Liver (tissue), 8 donors: ENCODE measurements at regions not wholly inside any gene's neighbourhood (a gene's known extent, or its start where the extent isn't known, plus 50 kb on each side); places are given as distances from the start of the nearest gene placed in this dataset.

ENCODE experiments used
- DNase-seq: peaks from one replicate; pipeline ENCODE4 v3.0.0-alpha.2; 2017; ENCODE audit warnings: low spot score
- H3K27ac ChIP-seq, 2 donors: one replicate each; pipeline ENCODE4 v1.7.0; 2013; ENCODE audit warnings: inconsistent platforms in 2 of 2, low read length in 2 of 2, control low read depth in 1 of 2, low read depth in 1 of 2, mild to moderate bottlenecking in 1 of 2
- H3K27me3 ChIP-seq, 4 donors: one replicate each; pipeline versions ENCODE4 v1.6.1 to v1.7.0; 2013; ENCODE audit warnings: low read length in 3 of 4, inconsistent platforms in 1 of 4, mild to moderate bottlenecking in 1 of 4, moderate library complexity in 1 of 4; ENCODE audit not compliant: control insufficient read depth in 4 of 4, insufficient read depth in 4 of 4
- H3K36me3 ChIP-seq, 4 donors: one replicate each; pipeline versions ENCODE4 v1.6.1 to v1.7.0; 2013; ENCODE audit warnings: low read length in 3 of 4, mild to moderate bottlenecking in 3 of 4, low read depth in 1 of 4, moderate library complexity in 1 of 4; ENCODE audit not compliant: control insufficient read depth in 4 of 4, insufficient read depth in 3 of 4
- H3K4me1 ChIP-seq, 4 donors: one replicate each; pipeline versions ENCODE4 v1.6.1 to v1.7.0; 2013; ENCODE audit warnings: low read length in 3 of 4, mild to moderate bottlenecking in 3 of 4, moderate library complexity in 1 of 4; ENCODE audit not compliant: control insufficient read depth in 4 of 4, insufficient read depth in 4 of 4
- H3K4me3 ChIP-seq, 3 donors: one replicate each; pipeline versions ENCODE4 v1.6.1 to v1.7.0; 2013; ENCODE audit warnings: low read length in 3 of 3, control low read depth in 1 of 3, low read depth in 1 of 3, mild to moderate bottlenecking in 1 of 3
- H3K9ac ChIP-seq, 2 donors: one replicate each; pipeline ENCODE4 v1.7.0; 2013; ENCODE audit warnings: low read length in 2 of 2, mild to moderate bottlenecking in 2 of 2, moderate library complexity in 2 of 2, control low read depth in 1 of 2, low read depth in 1 of 2
- H3K9me3 ChIP-seq, 4 donors: one replicate each; pipeline versions ENCODE4 v1.6.1 to v1.7.0; 2013; ENCODE audit warnings: low read length in 3 of 4; ENCODE audit not compliant: control insufficient read depth in 4 of 4
- ATF3 ChIP-seq: IDR thresholded peaks from 2 replicates; pipeline ENCODE4 v1.6.1; 2016; ENCODE audit warnings: antibody characterized with exemption
- EGR1 ChIP-seq, 2 donors: IDR thresholded peaks; 2 replicates each; pipeline ENCODE4 v1.6.1; 2016 to 2018; ENCODE audit warnings: antibody characterized with exemption in 2 of 2, low read depth in 2 of 2
- FOXA1 ChIP-seq: IDR thresholded peaks from 2 replicates; pipeline ENCODE4 v1.6.1; 2016; ENCODE audit warnings: antibody characterized with exemption
- FOXA2 ChIP-seq: IDR thresholded peaks from 2 replicates; pipeline ENCODE4 v1.6.1; 2016; ENCODE audit warnings: antibody characterized with exemption
- GABPA ChIP-seq, 2 donors: IDR thresholded peaks in 1 of 2; conservative IDR thresholded peaks in 1 of 2; 2 replicates each; pipeline ENCODE4 v1.6.1; 2016; ENCODE audit warnings: antibody characterized with exemption in 2 of 2, mild to moderate bottlenecking in 1 of 2, moderate library complexity in 1 of 2
- HNF4A ChIP-seq, 2 donors: conservative IDR thresholded peaks; 2 replicates each; pipeline ENCODE4 v1.6.1; 2016; ENCODE audit warnings: antibody characterized with exemption in 2 of 2, mild to moderate bottlenecking in 2 of 2
- HNF4G ChIP-seq: IDR thresholded peaks from 2 replicates; pipeline ENCODE4 v1.6.1; 2016; ENCODE audit warnings: antibody characterized with exemption
- JUND ChIP-seq, 2 donors: IDR thresholded peaks; 2 replicates each; pipeline ENCODE4 v1.6.1; 2016; ENCODE audit warnings: antibody characterized with exemption in 2 of 2
- NR2F2 ChIP-seq: IDR thresholded peaks from 2 replicates; pipeline ENCODE4 v1.6.1; 2016; ENCODE audit warnings: antibody characterized with exemption
- RAD21 ChIP-seq, 2 donors: IDR thresholded peaks; 2 replicates each; pipeline ENCODE4 v1.6.1; 2016; ENCODE audit warnings: antibody characterized with exemption in 2 of 2, mild to moderate bottlenecking in 2 of 2
- REST ChIP-seq: IDR thresholded peaks from 2 replicates; pipeline ENCODE4 v1.6.1; 2016; ENCODE audit warnings: antibody characterized with exemption, mild to moderate bottlenecking
- RXRA ChIP-seq, 2 donors: IDR thresholded peaks; 2 replicates each; pipeline ENCODE4 v1.6.1; 2017 to 2018; ENCODE audit warnings: antibody characterized with exemption in 2 of 2, mild to moderate bottlenecking in 1 of 2
- SP1 ChIP-seq: IDR thresholded peaks from 2 replicates; pipeline ENCODE4 v1.6.1; 2018; ENCODE audit warnings: antibody characterized with exemption, mild to moderate bottlenecking
- YY1 ChIP-seq: IDR thresholded peaks from 2 replicates; pipeline ENCODE4 v1.6.1; 2016; ENCODE audit warnings: antibody characterized with exemption, mild to moderate bottlenecking
- WGBS: extraction: QIAGEN DNeasy Blood & Tissue Kit; methylation state at CpG from one replicate; pipeline ENCODE4 v1.1.7; 2013; 5-methylcytosine and 5-hydroxymethylcytosine counted together
- TF ChIP-seq, protein P1 (sequence below): IDR thresholded peaks from 2 replicates; pipeline ENCODE4 v1.6.1; 2016; ENCODE audit warnings: antibody characterized with exemption
- TF ChIP-seq, protein P2 (sequence below): fragments of 150-350 bp; IDR thresholded peaks from 2 replicates; pipeline ENCODE4 v1.5.1; 2017; ENCODE audit warnings: improper control_type of control experiment, low read depth, low read length; ENCODE audit not compliant: missing input control
- TF ChIP-seq, protein P3 (sequence below): IDR thresholded peaks from 2 replicates; pipeline ENCODE4 v1.6.1; 2016; ENCODE audit warnings: antibody characterized with exemption
- donor health status: healthy.
- donor health status: healthy.
- donor health status: healthy.
- donor health status: healthy.
- donor health status: healthy.

- no peak for TF ChIP-seq ATF3
These were observed 647.9 kb upstream of the CAMK1G start (continued) for GRCh38 chr1:208935517-208936187.

DNA sequence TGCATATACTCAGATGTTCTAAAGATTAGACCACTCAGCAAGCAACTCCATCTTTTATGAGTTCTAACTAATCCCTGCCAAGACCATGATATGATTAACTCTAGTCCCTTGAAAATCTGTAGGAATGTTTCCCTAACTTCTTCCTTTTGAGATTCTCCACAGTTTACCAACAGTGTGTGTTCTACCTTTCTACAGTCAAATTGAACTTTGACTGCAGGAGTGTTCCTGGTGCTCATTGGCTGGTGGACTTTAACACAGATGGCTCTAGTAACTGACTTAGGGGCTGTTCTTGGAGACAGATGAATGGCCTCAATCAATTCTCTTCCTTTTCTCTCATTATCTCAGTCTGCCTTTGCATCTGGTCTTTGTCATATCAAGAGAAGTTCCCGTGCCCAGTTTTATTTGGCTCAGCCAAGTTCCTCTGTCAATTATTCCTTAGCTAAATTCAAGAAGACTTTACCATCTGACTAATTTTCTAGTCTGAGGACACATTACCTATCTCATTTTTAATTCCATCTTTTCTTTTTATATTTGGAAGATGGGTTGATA, 643.9 kb upstream of the CAMK1G start:
- Histone ChIP-seq H3K9me3 (no peaks in the 10 kb centered on the region), H3K4me3 (no peak overlapping the region), H3K4me1 (no peaks in the 10 kb centered on the region), H3K27ac (no peak overlapping the region), H3K36me3 (no peaks in the 10 kb centered on the region), H3K27me3 (no peaks in the 10 kb centered on the region), H3K9ac (no peak overlapping the region)
- no peak for DNase-seq
- TF ChIP-seq, protein P1, sequence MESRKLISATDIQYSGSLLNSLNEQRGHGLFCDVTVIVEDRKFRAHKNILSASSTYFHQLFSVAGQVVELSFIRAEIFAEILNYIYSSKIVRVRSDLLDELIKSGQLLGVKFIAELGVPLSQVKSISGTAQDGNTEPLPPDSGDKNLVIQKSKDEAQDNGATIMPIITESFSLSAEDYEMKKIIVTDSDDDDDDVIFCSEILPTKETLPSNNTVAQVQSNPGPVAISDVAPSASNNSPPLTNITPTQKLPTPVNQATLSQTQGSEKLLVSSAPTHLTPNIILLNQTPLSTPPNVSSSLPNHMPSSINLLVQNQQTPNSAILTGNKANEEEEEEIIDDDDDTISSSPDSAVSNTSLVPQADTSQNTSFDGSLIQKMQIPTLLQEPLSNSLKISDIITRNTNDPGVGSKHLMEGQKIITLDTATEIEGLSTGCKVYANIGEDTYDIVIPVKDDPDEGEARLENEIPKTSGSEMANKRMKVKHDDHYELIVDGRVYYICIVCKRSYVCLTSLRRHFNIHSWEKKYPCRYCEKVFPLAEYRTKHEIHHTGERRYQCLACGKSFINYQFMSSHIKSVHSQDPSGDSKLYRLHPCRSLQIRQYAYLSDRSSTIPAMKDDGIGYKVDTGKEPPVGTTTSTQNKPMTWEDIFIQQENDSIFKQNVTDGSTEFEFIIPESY, result no peak
- TF ChIP-seq, protein P2, sequence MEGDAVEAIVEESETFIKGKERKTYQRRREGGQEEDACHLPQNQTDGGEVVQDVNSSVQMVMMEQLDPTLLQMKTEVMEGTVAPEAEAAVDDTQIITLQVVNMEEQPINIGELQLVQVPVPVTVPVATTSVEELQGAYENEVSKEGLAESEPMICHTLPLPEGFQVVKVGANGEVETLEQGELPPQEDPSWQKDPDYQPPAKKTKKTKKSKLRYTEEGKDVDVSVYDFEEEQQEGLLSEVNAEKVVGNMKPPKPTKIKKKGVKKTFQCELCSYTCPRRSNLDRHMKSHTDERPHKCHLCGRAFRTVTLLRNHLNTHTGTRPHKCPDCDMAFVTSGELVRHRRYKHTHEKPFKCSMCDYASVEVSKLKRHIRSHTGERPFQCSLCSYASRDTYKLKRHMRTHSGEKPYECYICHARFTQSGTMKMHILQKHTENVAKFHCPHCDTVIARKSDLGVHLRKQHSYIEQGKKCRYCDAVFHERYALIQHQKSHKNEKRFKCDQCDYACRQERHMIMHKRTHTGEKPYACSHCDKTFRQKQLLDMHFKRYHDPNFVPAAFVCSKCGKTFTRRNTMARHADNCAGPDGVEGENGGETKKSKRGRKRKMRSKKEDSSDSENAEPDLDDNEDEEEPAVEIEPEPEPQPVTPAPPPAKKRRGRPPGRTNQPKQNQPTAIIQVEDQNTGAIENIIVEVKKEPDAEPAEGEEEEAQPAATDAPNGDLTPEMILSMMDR, result no peak
- TF ChIP-seq RXRA (IDR thresholded peaks at IDR 0.05) (no peak), GABPA (IDR thresholded peaks at IDR 0.05 in 1 of 2, conservative IDR thresholded peaks at IDR 0.05 in 1 of 2) (no peak), FOXA2 (no peak)
- TF ChIP-seq, protein P3, sequence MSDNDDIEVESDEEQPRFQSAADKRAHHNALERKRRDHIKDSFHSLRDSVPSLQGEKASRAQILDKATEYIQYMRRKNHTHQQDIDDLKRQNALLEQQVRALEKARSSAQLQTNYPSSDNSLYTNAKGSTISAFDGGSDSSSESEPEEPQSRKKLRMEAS, result no peak
- 73% methylated on average over 1 of the region's 1 CpG for WGBS

GRCh38 chr1:208942394-208943130, 641.0 kb upstream of the CAMK1G start:
- Histone ChIP-seq H3K9ac (no peak overlapping the region), H3K27ac (no peak overlapping the region), H3K27me3 (no peaks in the 10 kb centered on the region), H3K9me3 (no peaks in the 10 kb centered on the region), H3K4me3 (no peak overlapping the region), H3K36me3 (no peaks in the 10 kb centered on the region), H3K4me1 (no peaks in the 10 kb centered on the region)
- DNase-seq, result no peak
- WGBS, result 96% methylated on average over 1 of the region's 1 CpG
- TF ChIP-seq NR2F2 (no peak), HNF4G (no peak), REST (no peak), RXRA (IDR thresholded peaks at IDR 0.05) (no peak), FOXA1 (no peak), ATF3 (no peak), EGR1 (IDR thresholded peaks at IDR 0.05; ENCODE audit: low read depth in 2 of 2) (no peak), SP1 (no peak), JUND (IDR thresholded peaks at IDR 0.05) (no peak), YY1 (no peak), HNF4A (conservative IDR thresholded peaks at IDR 0.05) (no peak), RAD21 (IDR thresholded peaks at IDR 0.05) (no peak), FOXA2 (no peak)
- TF ChIP-seq, protein P2, result no peak
- TF ChIP-seq, protein P3, result no peak
